Duodenal mucosa (tissue), 2 donors: ENCODE measurements at regions not wholly inside any gene's neighbourhood (a gene's known extent, or its start where the extent isn't known, plus 50 kb on each side); places are given as distances from the start of the nearest gene placed in this dataset.
A peak's percentile ranks its signal among the peaks of the same experiment; 100 is the strongest.

Source experiments
- H3K27ac ChIP-seq: one replicate; pipeline ENCODE4 v1.7.0; 2013; ENCODE audit warnings: low read depth, low read length
- H3K27me3 ChIP-seq, 2 donors: one replicate each; pipeline ENCODE4 v1.7.0; 2013; ENCODE audit warnings: low read length in 2 of 2, control low read depth in 1 of 2; ENCODE audit not compliant: insufficient read depth in 2 of 2, control insufficient read depth in 1 of 2
- H3K36me3 ChIP-seq, 2 donors: one replicate each; pipeline ENCODE4 v1.7.0; 2013; ENCODE audit warnings: low read length in 2 of 2, control low read depth in 1 of 2; ENCODE audit not compliant: insufficient read depth in 2 of 2, control insufficient read depth in 1 of 2
- H3K4me1 ChIP-seq, 2 donors: one replicate each; pipeline ENCODE4 v1.7.0; 2013; ENCODE audit warnings: low read length in 2 of 2, control low read depth in 1 of 2; ENCODE audit not compliant: insufficient read depth in 2 of 2, control insufficient read depth in 1 of 2
- H3K4me3 ChIP-seq, 2 donors: one replicate each; pipeline ENCODE4 v1.7.0; 2013; ENCODE audit warnings: low read length in 2 of 2, low read depth in 1 of 2
- H3K9ac ChIP-seq, 2 donors: one replicate each; pipeline ENCODE4 v1.7.0; 2013; ENCODE audit warnings: low read length in 2 of 2, low read depth in 1 of 2
- H3K9me3 ChIP-seq, 2 donors: one replicate each; pipeline ENCODE4 v1.7.0; 2013; ENCODE audit warnings: low read length in 2 of 2, control low read depth in 1 of 2; ENCODE audit not compliant: control insufficient read depth in 1 of 2

DNA sequence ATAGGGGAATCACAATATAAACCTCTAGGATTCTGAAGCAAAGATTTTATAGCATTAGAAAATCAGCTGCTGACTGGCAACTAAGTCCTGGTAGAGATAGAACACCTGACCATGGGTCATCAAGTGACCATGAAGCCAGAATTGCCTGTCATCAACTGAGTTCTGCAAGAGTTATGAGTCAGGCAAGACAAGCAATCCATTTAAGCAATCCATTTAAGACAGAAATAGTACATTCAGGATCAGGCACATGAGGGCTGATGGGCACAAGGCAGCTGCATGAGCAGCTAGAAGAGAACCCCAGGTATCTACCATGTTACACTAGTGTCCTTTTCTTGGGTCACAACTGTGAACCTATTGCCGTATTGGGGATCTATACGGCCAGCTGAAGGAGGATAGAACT is 98.9 kb downstream of the SPRY1 start:
- Histone ChIP-seq H3K36me3 (no peaks in the 10 kb centered on the region), H3K27me3 (no peaks in the 10 kb centered on the region), H3K9me3 (no peaks in the 10 kb centered on the region), H3K4me3 (no peak overlapping the region), H3K27ac (no peak overlapping the region), H3K4me1 (no peaks in the 10 kb centered on the region), H3K9ac (no peak overlapping the region)

GRCh38 chr4:123496421-123496820 is 99.8 kb downstream of the SPRY1 start:
- no peak overlapping the region for H3K9ac ChIP-seq
- no peaks in the 10 kb centered on the region for H3K9me3 ChIP-seq
- no peaks in the 10 kb centered on the region for H3K4me1 ChIP-seq
- no peak overlapping the region for H3K4me3 ChIP-seq
- H3K27ac ChIP-seq, result no peak overlapping the region
- no peaks in the 10 kb centered on the region for H3K27me3 ChIP-seq
- H3K36me3 ChIP-seq, result no peaks in the 10 kb centered on the region

DNA sequence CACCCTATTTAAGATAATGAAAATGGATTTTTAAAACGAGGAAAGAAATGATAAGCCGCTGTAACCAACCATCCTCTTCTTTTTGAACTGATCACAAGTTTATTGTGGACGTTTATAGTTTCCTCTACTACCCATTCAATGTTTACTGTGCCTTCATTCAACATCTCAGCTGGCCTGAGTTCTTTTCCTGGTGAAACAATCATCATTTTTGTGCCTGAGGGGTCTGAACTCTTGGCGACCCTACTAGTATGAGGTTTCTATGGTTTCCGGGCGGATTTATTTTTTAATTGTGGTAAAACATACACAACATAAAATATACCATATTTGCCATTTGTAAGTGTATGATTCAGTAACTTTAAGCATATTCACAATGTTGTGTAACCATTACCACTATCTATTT is 100.7 kb downstream of the SPRY1 start:
- Histone ChIP-seq H3K9ac (no peak overlapping the region), H3K36me3 (no peaks in the 10 kb centered on the region), H3K27me3 (no peaks in the 10 kb centered on the region), H3K9me3 (no peaks in the 10 kb centered on the region), H3K4me3 (no peak overlapping the region), H3K4me1 (no peaks in the 10 kb centered on the region), H3K27ac (no peak overlapping the region)

DNA sequence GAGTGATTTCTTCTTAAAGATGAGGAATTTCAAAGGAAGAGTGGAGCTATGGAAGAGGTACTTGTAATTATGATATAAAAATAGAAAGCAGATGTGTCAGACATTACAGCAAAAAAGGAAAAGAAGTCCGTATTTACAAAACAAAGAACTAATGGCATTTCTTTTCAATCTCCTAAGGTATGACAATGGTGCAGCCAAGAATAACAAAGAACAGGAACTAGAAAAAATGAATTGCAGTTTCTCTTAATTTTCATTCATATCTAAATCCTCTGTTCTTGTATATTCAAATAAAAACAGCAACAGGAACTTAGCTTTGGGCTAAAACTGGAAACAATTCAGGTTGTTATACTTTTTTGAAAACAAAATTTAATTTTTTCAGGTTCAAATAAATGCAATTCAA is 105.1 kb downstream of the SPRY1 start:
- Histone ChIP-seq H3K4me1 (peaks cover 0 to 10% of the 10 kb centered on the region in 2 donors), H3K4me3 (no peak overlapping the region), H3K9me3 (no peaks in the 10 kb centered on the region), H3K36me3 (no peaks in the 10 kb centered on the region), H3K27me3 (no peaks in the 10 kb centered on the region), H3K9ac (no peak overlapping the region), H3K27ac (no peak overlapping the region)

DNA sequence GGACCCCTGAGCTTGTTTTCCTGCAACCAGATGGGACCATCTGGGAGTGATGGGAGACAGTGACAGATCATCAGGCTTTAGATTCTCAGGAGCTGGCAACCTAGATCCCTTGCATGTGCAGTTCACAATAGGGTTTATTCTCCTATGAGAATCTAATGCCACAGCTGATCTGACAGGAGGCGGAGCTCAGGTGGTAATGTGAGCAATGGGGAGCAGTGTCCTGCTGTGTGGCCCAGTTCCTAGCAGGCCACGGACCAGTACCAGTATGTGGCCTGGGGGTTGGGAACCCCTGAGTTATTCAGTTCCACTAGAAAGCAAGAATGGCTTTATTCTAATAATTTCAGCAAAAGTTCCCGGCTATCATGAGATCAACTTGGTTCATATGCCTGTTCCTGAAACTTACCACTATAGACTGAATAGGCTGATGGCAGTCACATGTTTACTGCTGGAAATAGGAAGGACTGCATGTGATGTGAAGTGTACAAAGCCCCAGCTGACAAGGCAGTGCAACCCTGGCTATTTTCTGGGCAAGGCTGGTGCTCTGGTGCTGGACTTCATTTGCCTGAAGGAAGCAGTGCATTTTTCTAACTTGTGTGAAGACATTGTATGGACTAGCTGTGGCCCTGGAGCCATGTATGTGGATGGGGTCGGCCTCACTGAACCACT is 107.2 kb downstream of the SPRY1 start:
- Histone ChIP-seq H3K4me1 (peaks cover 0 to 10% of the 10 kb centered on the region in 2 donors), H3K9ac (no peak overlapping the region), H3K36me3 (no peaks in the 10 kb centered on the region), H3K4me3 (no peak overlapping the region), H3K27ac (no peak overlapping the region), H3K27me3 (no peaks in the 10 kb centered on the region), H3K9me3 (no peaks in the 10 kb centered on the region)

GRCh38 chr4:123505095-123506010 is 108.8 kb downstream of the SPRY1 start:
- Histone ChIP-seq H3K4me3 (peak overlapping the region; percentile 73 to 76), H3K36me3 (no peaks in the 10 kb centered on the region), H3K27me3 (no peaks in the 10 kb centered on the region), H3K27ac (peak overlapping the region; percentile 55), H3K4me1 (peaks cover 0 to 10% of the 10 kb centered on the region in 2 donors), H3K9me3 (no peaks in the 10 kb centered on the region), H3K9ac (peak overlapping the region; percentile 45 to 47)

- H3K4me1 ChIP-seq, result peaks cover 0 to 10% of the 10 kb centered on the region in 2 donors
- peak overlapping the region; percentile 55 for H3K27ac ChIP-seq
- no peaks in the 10 kb centered on the region for H3K27me3 ChIP-seq
- no peaks in the 10 kb centered on the region for H3K9me3 ChIP-seq
- peak overlapping the region in 1 of 2 donors; percentile 47 for H3K9ac ChIP-seq
- no peaks in the 10 kb centered on the region for H3K36me3 ChIP-seq
- H3K4me3 ChIP-seq, result peak overlapping the region; percentile 73 to 76
Observed at GRCh38 chr4:123506011-123506695, 109.6 kb downstream of the SPRY1 start.

- Histone ChIP-seq H3K27me3 (no peaks in the 10 kb centered on the region), H3K36me3 (no peaks in the 10 kb centered on the region), H3K27ac (no peak overlapping the region), H3K4me1 (peaks cover 0 to 10% of the 10 kb centered on the region in 2 donors), H3K4me3 (no peak overlapping the region), H3K9ac (no peak overlapping the region), H3K9me3 (no peaks in the 10 kb centered on the region)
Observed at GRCh38 chr4:123507376-123507775, 110.8 kb downstream of the SPRY1 start.

DNA sequence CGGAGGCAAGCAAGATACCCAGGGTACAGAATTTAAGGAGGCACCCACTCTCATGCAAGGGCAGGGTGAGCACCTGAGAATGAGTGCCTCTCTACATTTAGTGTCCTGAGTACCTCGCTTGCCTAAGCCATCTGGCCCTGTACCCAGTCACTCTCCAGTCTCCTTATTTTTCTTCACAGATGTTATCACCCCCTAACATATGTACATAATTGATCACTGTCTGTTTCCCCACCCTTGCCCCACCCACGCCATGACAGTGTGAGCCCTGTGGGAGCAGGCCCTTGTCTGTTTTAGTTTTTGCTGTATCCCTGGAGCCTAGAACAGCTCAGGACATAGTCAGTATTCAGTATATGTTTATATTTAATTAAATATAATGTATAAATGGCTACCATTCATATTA is 113.6 kb downstream of the SPRY1 start:
- no peak overlapping the region for H3K4me3 ChIP-seq
- H3K4me1 ChIP-seq, result peaks cover 0 to 6% of the 10 kb centered on the region in 2 donors
- no peaks in the 10 kb centered on the region for H3K36me3 ChIP-seq
- no peaks in the 10 kb centered on the region for H3K27me3 ChIP-seq
- H3K9me3 ChIP-seq, result no peaks in the 10 kb centered on the region
- H3K9ac ChIP-seq, result no peak overlapping the region
- no peak overlapping the region for H3K27ac ChIP-seq

GRCh38 chr4:123510659-123511058 is 114.1 kb downstream of the SPRY1 start:
- Histone ChIP-seq H3K4me1 (peaks cover 0 to 5% of the 10 kb centered on the region in 2 donors), H3K4me3 (no peak overlapping the region), H3K9me3 (no peaks in the 10 kb centered on the region), H3K9ac (no peak overlapping the region), H3K36me3 (no peaks in the 10 kb centered on the region), H3K27me3 (no peaks in the 10 kb centered on the region), H3K27ac (no peak overlapping the region)
